PC-3 (cell line): ENCODE measurements at regions not wholly inside any gene's neighbourhood (a gene's known extent, or its start where the extent isn't known, plus 50 kb on each side); places are given as distances from the start of the nearest gene placed in this dataset.

Source experiments
- EZH2 ChIP-seq: fragments of 300-600 bp; sonication (generic); IDR thresholded peaks from one replicate; pipeline ENCODE4 v1.6.1; 2017; ENCODE audit warnings: antibody characterized with exemption, mild to moderate bottlenecking, low read length; ENCODE audit not compliant: unreplicated experiment
- TF ChIP-seq, protein P1 (sequence below): fragments of 300-600 bp; sonication (generic); conservative IDR thresholded peaks from 2 replicates; pipeline ENCODE4 v1.5.1; 2017; ENCODE audit warnings: antibody characterized with exemption, low read depth, mild to moderate bottlenecking, low read length

DNA sequence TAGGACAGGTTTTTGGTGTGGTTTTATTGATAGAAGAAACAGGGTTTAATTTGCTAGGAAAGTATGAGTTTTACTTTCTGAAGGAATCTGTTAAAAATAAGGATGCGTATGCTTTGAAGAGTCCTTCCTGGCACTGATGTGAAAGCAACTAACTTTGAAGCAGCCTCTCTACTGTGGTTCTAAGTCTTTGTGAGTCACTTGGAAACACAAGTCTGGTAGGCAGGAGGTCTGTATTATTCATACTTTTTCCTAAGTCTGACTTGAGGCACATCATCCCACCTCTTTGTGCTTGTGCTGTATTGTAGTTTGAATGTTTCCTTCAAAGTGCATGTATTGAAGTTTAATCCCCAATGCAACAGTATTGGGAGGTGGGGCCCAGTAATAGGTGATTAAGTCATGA, 129.0 kb downstream of the TAF11L14 start:
- no peak for TF ChIP-seq EZH2
- TF ChIP-seq, protein P1, sequence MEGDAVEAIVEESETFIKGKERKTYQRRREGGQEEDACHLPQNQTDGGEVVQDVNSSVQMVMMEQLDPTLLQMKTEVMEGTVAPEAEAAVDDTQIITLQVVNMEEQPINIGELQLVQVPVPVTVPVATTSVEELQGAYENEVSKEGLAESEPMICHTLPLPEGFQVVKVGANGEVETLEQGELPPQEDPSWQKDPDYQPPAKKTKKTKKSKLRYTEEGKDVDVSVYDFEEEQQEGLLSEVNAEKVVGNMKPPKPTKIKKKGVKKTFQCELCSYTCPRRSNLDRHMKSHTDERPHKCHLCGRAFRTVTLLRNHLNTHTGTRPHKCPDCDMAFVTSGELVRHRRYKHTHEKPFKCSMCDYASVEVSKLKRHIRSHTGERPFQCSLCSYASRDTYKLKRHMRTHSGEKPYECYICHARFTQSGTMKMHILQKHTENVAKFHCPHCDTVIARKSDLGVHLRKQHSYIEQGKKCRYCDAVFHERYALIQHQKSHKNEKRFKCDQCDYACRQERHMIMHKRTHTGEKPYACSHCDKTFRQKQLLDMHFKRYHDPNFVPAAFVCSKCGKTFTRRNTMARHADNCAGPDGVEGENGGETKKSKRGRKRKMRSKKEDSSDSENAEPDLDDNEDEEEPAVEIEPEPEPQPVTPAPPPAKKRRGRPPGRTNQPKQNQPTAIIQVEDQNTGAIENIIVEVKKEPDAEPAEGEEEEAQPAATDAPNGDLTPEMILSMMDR = no peak
